Skeletal muscle cell (primary cell): ENCODE measurements at regions not wholly inside any gene's neighbourhood (a gene's known extent, or its start where the extent isn't known, plus 50 kb on each side); places are given as distances from the start of the nearest gene placed in this dataset.

Source experiments
- DNase-seq: peaks from one replicate; pipeline ENCODE4 v3.0.0-alpha.2; 2010; ENCODE audit warnings: low read depth
- H3K4me3 ChIP-seq: 2 replicates; pipeline ENCODE4 v1.5.1; 2011; ENCODE audit warnings: low read depth, mild to moderate bottlenecking, control low read depth, low read length, moderate library complexity

GRCh38 chrX:7318661-7319060 lies 170.7 kb upstream of the PUDP start:
- no peak for DNase-seq
- H3K4me3 ChIP-seq = no peak overlapping the region

- no peak for DNase-seq
- no peak overlapping the region for H3K4me3 ChIP-seq
Observed at GRCh38 chrX:7318241-7318640, 170.3 kb upstream of the PUDP start.

DNA sequence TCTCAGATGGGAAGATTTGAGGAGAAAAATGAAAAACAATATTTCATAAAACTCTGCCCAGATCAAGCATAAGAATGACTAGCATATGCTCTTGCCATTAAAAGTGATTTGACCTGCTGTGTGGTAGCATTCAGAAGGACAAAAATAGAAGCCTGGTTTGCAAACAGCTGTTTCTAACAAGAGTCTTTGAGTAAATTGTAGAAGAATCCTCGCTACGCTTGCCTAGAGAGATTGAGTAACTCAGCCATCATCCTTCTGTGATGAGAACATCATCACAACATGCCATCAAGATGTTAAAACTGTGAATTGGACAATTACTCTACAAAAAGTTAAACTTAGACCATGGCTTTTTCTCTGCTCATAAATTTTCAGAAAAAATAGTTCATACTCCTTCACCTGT lies 168.9 kb upstream of the PUDP start:
- peak; percentile 26 for DNase-seq
- H3K4me3 ChIP-seq = no peak overlapping the region

- H3K4me3 ChIP-seq = no peak overlapping the region
- no peak for DNase-seq
Observed at GRCh38 chrX:7316280-7316679, 168.3 kb upstream of the PUDP start.

DNA sequence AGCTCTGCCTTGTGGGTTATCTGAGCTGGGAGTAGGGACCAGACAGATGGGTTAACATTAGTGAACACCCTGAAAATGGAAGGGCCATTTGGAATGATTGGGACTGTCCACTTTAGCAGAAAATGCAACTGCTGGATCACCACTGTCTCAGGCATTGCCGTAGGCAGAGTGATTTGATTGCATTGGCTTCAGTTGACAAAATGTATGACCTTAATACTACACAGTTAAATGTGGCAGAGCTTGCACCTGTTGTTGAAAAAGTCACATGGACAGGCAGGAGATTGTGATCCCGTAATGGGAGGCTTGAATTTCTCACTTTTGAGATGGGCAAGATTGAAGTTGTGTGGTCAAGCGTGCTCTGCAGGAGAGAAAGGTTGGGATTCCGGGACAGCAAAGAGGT lies 166.5 kb upstream of the PUDP start:
- H3K4me3 ChIP-seq = no peak overlapping the region
- DNase-seq = no peak

DNA sequence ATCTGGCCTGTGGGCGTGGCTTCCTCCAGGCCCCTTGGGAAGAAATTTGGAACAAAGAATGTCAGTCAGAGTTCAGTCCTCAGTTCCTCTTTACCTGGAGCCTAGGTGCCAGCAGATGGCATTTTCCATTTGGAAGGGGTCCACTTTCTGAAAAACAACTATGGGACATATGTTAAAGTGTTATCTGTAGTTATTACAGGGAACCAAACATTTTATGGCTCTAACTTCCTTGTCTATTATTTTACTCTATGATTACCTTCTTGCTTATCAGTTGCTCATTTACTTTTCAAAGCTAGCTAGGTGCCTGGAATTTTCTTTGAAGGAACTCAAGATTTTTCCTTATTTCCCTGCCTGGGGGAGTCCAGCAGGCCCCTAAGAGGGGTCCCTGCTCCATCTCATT lies 159.8 kb upstream of the PUDP start:
- no peak overlapping the region for H3K4me3 ChIP-seq
- no peak for DNase-seq

- no peak for DNase-seq
- H3K4me3 ChIP-seq = no peak overlapping the region
Observed at GRCh38 chrX:7294483-7294882, 146.5 kb upstream of the PUDP start.

- no peak overlapping the region for H3K4me3 ChIP-seq
- DNase-seq = no peak
Observed at GRCh38 chrX:7286168-7286837, 138.3 kb upstream of the PUDP start.

GRCh38 chrX:7285765-7286164 lies 137.8 kb upstream of the PUDP start:
- no peak overlapping the region for H3K4me3 ChIP-seq
- DNase-seq = no peak

DNA sequence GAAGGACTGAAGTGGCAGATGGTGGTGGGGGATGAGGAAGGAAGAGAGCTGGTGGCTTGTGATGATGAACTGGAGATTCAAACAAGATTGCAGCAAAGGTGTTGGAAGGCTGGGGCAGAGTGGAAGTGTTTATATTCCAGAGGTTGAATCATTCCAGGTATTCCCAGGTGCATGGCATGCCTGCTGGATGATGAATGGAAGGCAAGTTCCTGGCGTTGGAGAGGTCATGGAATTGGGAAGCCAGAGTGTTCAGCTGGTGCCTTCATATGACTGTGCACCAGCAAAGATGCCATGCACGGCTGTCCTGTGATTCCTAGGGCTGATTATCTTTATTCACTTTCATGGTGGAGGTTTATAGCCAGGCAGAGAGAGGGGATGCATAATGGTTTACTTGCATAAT lies 135.8 kb upstream of the PUDP start:
- DNase-seq = no peak
- no peak overlapping the region for H3K4me3 ChIP-seq

DNA sequence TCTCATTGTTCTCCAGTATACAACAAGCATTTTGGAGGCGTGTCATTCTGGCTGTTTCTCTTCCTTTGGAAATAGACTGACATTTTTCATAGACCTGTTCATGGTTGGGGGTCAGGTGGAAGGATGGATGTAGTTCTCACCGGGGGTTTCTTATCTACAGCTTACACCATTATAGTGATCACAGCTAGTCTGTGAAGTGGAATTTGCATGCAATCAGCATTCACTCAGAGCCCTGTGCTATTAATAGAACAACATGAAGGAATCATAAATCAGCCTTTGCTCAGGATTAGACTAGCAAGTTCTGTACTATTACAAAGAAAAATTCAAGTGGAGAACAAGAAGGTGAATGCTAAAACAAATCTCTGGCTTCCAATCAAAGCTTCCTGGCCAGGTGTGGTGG lies 132.6 kb upstream of the PUDP start:
- no peak for DNase-seq
- no peak overlapping the region for H3K4me3 ChIP-seq

GRCh38 chrX:7272346-7272745 lies 124.4 kb upstream of the PUDP start:
- DNase-seq = no peak
- H3K4me3 ChIP-seq = no peak overlapping the region

DNA sequence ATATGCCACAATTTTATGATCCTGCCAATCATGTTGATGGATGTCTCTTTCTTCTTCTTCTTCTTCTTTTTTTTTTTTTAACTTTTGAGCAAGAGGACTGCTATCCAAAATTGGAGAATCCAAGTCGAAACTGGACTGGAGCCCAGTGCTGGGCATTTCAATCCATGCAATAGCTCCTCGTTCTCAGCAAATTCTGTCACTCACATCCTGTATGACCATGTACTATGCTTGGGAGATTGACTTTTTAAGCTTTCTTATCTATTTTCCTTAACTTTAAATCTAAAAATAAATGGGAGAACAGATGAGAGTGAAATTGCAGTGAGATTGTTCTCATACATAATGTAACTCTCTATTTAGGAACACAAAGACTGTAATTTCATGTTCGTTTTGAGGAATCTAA lies 123.0 kb upstream of the PUDP start:
- no peak overlapping the region for H3K4me3 ChIP-seq
- DNase-seq = no peak

- H3K4me3 ChIP-seq = no peak overlapping the region
- no peak for DNase-seq
Observed at GRCh38 chrX:7269991-7270390, 122.0 kb upstream of the PUDP start.

DNA sequence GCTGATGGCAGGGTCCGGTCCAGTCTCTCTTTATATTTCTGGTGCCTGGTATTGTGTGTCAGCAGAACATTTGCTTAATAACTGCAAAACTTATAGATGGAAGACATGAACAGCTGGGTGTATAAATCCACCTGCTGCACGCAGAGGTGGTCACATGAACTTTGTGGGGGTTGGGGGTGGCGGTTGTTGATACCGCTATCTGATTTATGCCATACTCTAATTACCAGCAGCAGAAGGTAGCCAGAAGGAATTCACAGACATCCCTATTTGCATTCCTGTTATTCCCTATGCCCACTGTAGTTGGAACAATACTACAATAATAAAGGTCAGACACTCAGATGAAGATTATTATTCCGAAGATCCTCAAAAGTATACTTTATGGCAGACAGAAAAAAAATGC lies 121.6 kb upstream of the PUDP start:
- no peak for DNase-seq
- no peak overlapping the region for H3K4me3 ChIP-seq

GRCh38 chrX:7266288-7266687 lies 118.3 kb upstream of the PUDP start:
- H3K4me3 ChIP-seq = no peak overlapping the region
- no peak for DNase-seq

- no peak for DNase-seq
- no peak overlapping the region for H3K4me3 ChIP-seq
Observed at GRCh38 chrX:7264399-7264798, 116.4 kb upstream of the PUDP start.

- DNase-seq = no peak
- H3K4me3 ChIP-seq = no peak overlapping the region
Observed at GRCh38 chrX:7263961-7264360, 116.0 kb upstream of the PUDP start.

- H3K4me3 ChIP-seq = no peak overlapping the region
Observed at GRCh38 chrX:7263330-7263729, 115.4 kb upstream of the PUDP start.

DNA sequence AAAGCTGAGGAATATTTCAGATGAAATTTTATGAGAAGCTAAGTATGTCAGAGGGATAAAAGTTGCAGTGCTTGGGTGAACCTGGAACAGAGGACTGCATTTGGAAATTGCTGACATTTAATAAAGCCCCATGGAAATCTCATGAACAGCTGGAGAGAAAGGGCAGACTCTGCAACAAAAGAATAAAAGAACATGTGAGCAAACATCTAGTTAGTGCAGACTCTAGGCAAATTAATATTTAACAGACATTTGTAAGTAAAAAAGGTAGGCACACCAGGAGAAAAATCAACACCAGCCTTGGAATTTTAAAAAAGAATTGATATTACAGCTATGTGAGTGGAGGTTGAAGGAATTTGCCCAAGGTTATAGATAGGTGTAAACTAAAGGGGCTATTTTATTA lies 114.6 kb upstream of the PUDP start:
- no peak for DNase-seq
- no peak overlapping the region for H3K4me3 ChIP-seq

More at GRCh38 chrX:7263330-7263729, 115.4 kb upstream of the PUDP start:
- no peak for DNase-seq

DNA sequence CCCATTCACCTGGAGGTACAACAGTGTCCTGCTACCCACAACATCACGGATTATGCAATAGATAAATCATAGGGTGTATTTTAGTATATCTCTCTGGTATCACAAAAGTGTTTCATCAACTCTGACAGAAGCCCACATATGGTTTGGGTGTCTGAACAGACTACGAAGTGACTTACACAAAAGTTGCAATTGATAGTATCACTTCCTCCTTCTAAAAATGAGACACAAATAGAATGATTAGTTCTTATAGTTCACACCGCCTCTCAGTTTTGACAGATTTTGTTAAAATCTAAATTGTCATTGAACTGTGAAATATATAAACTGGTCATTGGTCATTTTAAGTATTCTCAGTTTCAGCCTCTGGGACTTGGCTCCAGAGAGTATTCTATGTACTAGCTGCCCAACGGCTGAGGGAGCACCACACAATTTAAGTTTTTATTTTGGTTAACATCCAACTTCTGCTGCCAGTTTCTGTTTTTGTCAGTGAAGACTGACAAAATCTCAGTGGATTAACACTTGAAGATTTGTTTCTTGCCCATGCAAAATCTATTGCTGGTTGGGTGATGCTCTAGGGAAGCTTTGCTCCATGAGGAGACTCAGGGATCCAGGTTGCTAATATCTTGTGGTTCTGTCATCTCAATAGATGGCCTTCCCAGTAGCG lies 113.8 kb upstream of the PUDP start:
- H3K4me3 ChIP-seq = no peak overlapping the region
- no peak for DNase-seq
